Gastroesophageal sphincter (tissue), 3 donors: ENCODE measurements at regions not wholly inside any gene's neighbourhood (a gene's known extent, or its start where the extent isn't known, plus 50 kb on each side); places are given as distances from the start of the nearest gene placed in this dataset.

Source experiments
- CTCF ChIP-seq, 4 experiments: fragments of 200-600 bp in 2 of 4; fragments of 450-650 bp in 2 of 4; sonication (generic) in 1 of 4; IDR thresholded peaks; one replicate each; pipeline ENCODE4 v1.5.1; 2017 to 2019; ENCODE audit warnings: antibody characterized with exemption in 4 of 4, mild to moderate bottlenecking in 2 of 4, moderate library complexity in 2 of 4
- POLR2AphosphoS5 ChIP-seq: sonication (generic); formaldehyde crosslinking; IDR thresholded peaks from one replicate; pipeline ENCODE4 v1.6.1; 2017; ENCODE audit warnings: antibody characterized with exemption

- TF ChIP-seq POLR2AphosphoS5 (no peak), CTCF (IDR thresholded peaks at IDR 0.05) (no peak)
Measured at GRCh38 chr13:68759617-68760016, 1348.0 kb upstream of the ATXN8OS start.
